H9 (cell line): ENCODE measurements at regions not wholly inside any gene's neighbourhood (a gene's known extent, or its start where the extent isn't known, plus 50 kb on each side); places are given as distances from the start of the nearest gene placed in this dataset.

ENCODE experiments used
- DNase-seq: peaks from one replicate; pipeline ENCODE4 v3.0.0-alpha.2; 2017
- H2AFZ ChIP-seq: one replicate; pipeline ENCODE4 v1.6.1; 2013; ENCODE audit warnings: mild to moderate bottlenecking, low read length, control low read depth, moderate library complexity
- H2AK5ac ChIP-seq: 2 replicates; pipeline ENCODE4 v1.6.1; 2013; ENCODE audit warnings: low read length, control low read depth, mixed read lengths; ENCODE audit not compliant: insufficient read length
- H2BK120ac ChIP-seq: one replicate; pipeline ENCODE4 v1.6.1; 2013; ENCODE audit warnings: low read depth, mild to moderate bottlenecking, low read length, control low read depth, inconsistent platforms; ENCODE audit not compliant: poor library complexity, severe bottlenecking
- H2BK12ac ChIP-seq: 2 replicates; pipeline ENCODE4 v1.6.1; 2013; ENCODE audit warnings: low read length, control low read depth, mixed read lengths, low read depth; ENCODE audit not compliant: insufficient read length
- H2BK15ac ChIP-seq: 2 replicates; pipeline ENCODE4 v1.6.1; 2013; ENCODE audit warnings: low read depth, low read length, control low read depth
- H2BK20ac ChIP-seq: one replicate; pipeline ENCODE4 v1.6.1; 2013; ENCODE audit warnings: low read depth, mild to moderate bottlenecking, low read length, control low read depth, inconsistent platforms; ENCODE audit not compliant: poor library complexity, severe bottlenecking
- H2BK5ac ChIP-seq: 2 replicates; pipeline ENCODE4 v1.6.1; 2013; ENCODE audit warnings: low read length, control low read depth, mixed read lengths; ENCODE audit not compliant: insufficient read length
- H3K14ac ChIP-seq: 2 replicates; pipeline ENCODE4 v1.6.1; 2013; ENCODE audit warnings: low read length, control low read depth; ENCODE audit not compliant: insufficient read depth
- H3K18ac ChIP-seq: 2 replicates; pipeline ENCODE4 v1.6.1; 2013; ENCODE audit warnings: low read depth, mild to moderate bottlenecking, mixed read lengths, low read length, control low read depth; ENCODE audit not compliant: insufficient read length
- H3K23ac ChIP-seq: 2 replicates; pipeline ENCODE4 v1.6.1; 2013; ENCODE audit warnings: low read length, control low read depth, mixed read lengths, low read depth; ENCODE audit not compliant: insufficient read length
- H3K23me2 ChIP-seq: 2 replicates; pipeline ENCODE4 v1.6.1; 2013; ENCODE audit warnings: low read depth, mild to moderate bottlenecking, mixed read lengths, low read length, control low read depth; ENCODE audit not compliant: insufficient read length, poor library complexity, severe bottlenecking
- H3K27ac ChIP-seq: 2 replicates; pipeline ENCODE4 v1.5.1; 2013; ENCODE audit warnings: low read length, control low read depth, mixed read lengths, low read depth; ENCODE audit not compliant: insufficient read length
- H3K27me3 ChIP-seq: 2 replicates; pipeline ENCODE4 v1.6.1; 2013; ENCODE audit warnings: low read length, control low read depth, inconsistent platforms; ENCODE audit not compliant: insufficient read depth
- H3K4ac ChIP-seq: 2 replicates; pipeline ENCODE4 v1.6.1; 2013; ENCODE audit warnings: low read depth, mild to moderate bottlenecking, control low read depth, inconsistent platforms, low read length, moderate library complexity
- H3K4me1 ChIP-seq: 2 replicates; pipeline ENCODE4 v1.6.1; 2013; ENCODE audit warnings: low read length, control low read depth, inconsistent platforms; ENCODE audit not compliant: insufficient read depth
- H3K4me2 ChIP-seq: 2 replicates; pipeline ENCODE4 v1.6.1; 2013; ENCODE audit warnings: low read length, control low read depth, mixed read lengths; ENCODE audit not compliant: insufficient read length, insufficient read depth
- H3K56ac ChIP-seq: 2 replicates; pipeline ENCODE4 v1.6.1; 2013; ENCODE audit warnings: low read depth, mild to moderate bottlenecking, mixed read lengths, low read length, control low read depth; ENCODE audit not compliant: insufficient read length
- H3K79me1 ChIP-seq: 2 replicates; pipeline ENCODE4 v1.6.1; 2013; ENCODE audit warnings: low read depth, mild to moderate bottlenecking, moderate library complexity, low read length, control low read depth, inconsistent platforms; ENCODE audit not compliant: insufficient read depth, poor library complexity, severe bottlenecking
- H3K79me2 ChIP-seq: 2 replicates; pipeline ENCODE4 v1.6.1; 2013; ENCODE audit warnings: low read length, control low read depth, inconsistent platforms; ENCODE audit not compliant: insufficient read depth
- H3K9ac ChIP-seq: 2 replicates; pipeline ENCODE4 v1.6.1; 2013; ENCODE audit warnings: low read length, control low read depth, mixed read lengths; ENCODE audit not compliant: insufficient read length; ENCODE audit errors: extremely low read depth
- H3K9me3 ChIP-seq: one replicate; pipeline ENCODE4 v1.6.1; 2013; ENCODE audit warnings: low read depth, low read length, inconsistent platforms; ENCODE audit not compliant: control insufficient read depth
- H3T11ph ChIP-seq: one replicate; pipeline ENCODE4 v1.6.1; 2013; ENCODE audit warnings: mild to moderate bottlenecking, low read length, control low read depth, inconsistent platforms
- H4K20me1 ChIP-seq: one replicate; pipeline ENCODE4 v1.6.1; 2013; ENCODE audit not compliant: control insufficient read depth, insufficient read length, insufficient read depth
- H4K5ac ChIP-seq: 2 replicates; pipeline ENCODE4 v1.6.1; 2013; ENCODE audit warnings: low read depth, mild to moderate bottlenecking, mixed read lengths, low read length, control low read depth; ENCODE audit not compliant: insufficient read length
- H4K8ac ChIP-seq: replicated peaks from 2 replicates; pipeline ENCODE4 v1.6.1; 2013; ENCODE audit warnings: low read length, control low read depth, mixed read lengths, low read depth; ENCODE audit not compliant: insufficient read length
- H4K91ac ChIP-seq: 2 replicates; pipeline ENCODE4 v1.6.1; 2013; ENCODE audit warnings: low read depth, mild to moderate bottlenecking, moderate library complexity, mixed read lengths, low read length, control low read depth; ENCODE audit not compliant: insufficient read length
- H3K27ac Mint-ChIP-seq, 3 experiments: 2 replicates in 2 of 3; 3 replicates in 1 of 3; pipeline ENCODE4 v1.8.0; 2020 to 2021; ENCODE audit warnings: mixed read lengths in 3 of 3, mild to moderate bottlenecking in 1 of 3, moderate library complexity in 1 of 3
- H3K27me3 Mint-ChIP-seq: 2 replicates; pipeline ENCODE4 v1.8.0; 2021; ENCODE audit warnings: low read depth, mild to moderate bottlenecking, moderate library complexity, mixed read lengths
- H3K36me3 Mint-ChIP-seq, 3 experiments: 2 replicates in 2 of 3; 3 replicates in 1 of 3; pipeline ENCODE4 v1.8.0; 2020 to 2021; ENCODE audit warnings: low read depth in 3 of 3, mixed read lengths in 3 of 3; ENCODE audit not compliant: insufficient read depth in 1 of 3
- H3K4me1 Mint-ChIP-seq, 2 experiments: 2 replicates each; pipeline ENCODE4 v1.8.0; 2020; ENCODE audit warnings: mixed read lengths in 2 of 2
- H3K4me3 Mint-ChIP-seq, 2 experiments: 2 replicates in 1 of 2; 3 replicates in 1 of 2; pipeline ENCODE4 v1.8.0; 2020 to 2021; ENCODE audit warnings: mild to moderate bottlenecking in 2 of 2, mixed read lengths in 2 of 2, moderate library complexity in 1 of 2
- H3K9me3 Mint-ChIP-seq, 2 experiments: 2 replicates in 1 of 2; 3 replicates in 1 of 2; pipeline ENCODE4 v1.8.0; 2020; ENCODE audit warnings: mild to moderate bottlenecking in 2 of 2, mixed read lengths in 2 of 2, moderate library complexity in 1 of 2
- CTCF ChIP-seq: fragments of 200-600 bp; sonication (generic); conservative IDR thresholded peaks from 3 replicates; pipeline ENCODE4 v1.8.0; 2021; ENCODE audit warnings: antibody characterized with exemption, mild to moderate bottlenecking
- WGBS: extraction: QIAGEN DNeasy Blood & Tissue Kit; methylation state at CpG from one replicate; pipeline ENCODE4 v1.1.7; 2013; ENCODE audit warnings: missing lambda C conversion rate, low lambda C conversion rate, mixed read lengths; ENCODE audit not compliant: insufficient read length; ENCODE audit errors: extremely low coverage; 5-methylcytosine and 5-hydroxymethylcytosine counted together

GRCh38 chr18:22627506-22627905 is 209.8 kb upstream of the CTAGE1 start:
- no peak overlapping the region for H4K5ac ChIP-seq
- H4K8ac ChIP-seq: no peak overlapping the region
- Mint-ChIP-seq H3K36me3 (no peaks in the 10 kb centered on the region), H3K27me3 (no peaks in the 10 kb centered on the region; the same call in 1 of the 2 replicates), H3K4me1 (no peaks in the 10 kb centered on the region), H3K9me3 (no peaks in the 10 kb centered on the region), H3K4me3 (no peak overlapping the region), H3K27ac (no peak overlapping the region)
- H3K4me2 ChIP-seq: no peak overlapping the region
- H3K23ac ChIP-seq: no peak overlapping the region
- WGBS: no CpG with 5 or more reads among the region's 1 CpG
- no peak overlapping the region for H2AK5ac ChIP-seq
- H2BK5ac ChIP-seq: no peak overlapping the region
- H3K9me3 ChIP-seq: no peaks in the 10 kb centered on the region
- H3K23me2 ChIP-seq: no peaks in the 10 kb centered on the region
- no peak for DNase-seq
- H3K4me1 ChIP-seq: no peaks in the 10 kb centered on the region
- no peaks in the 10 kb centered on the region for H3K79me1 ChIP-seq
- H3K18ac ChIP-seq: no peak overlapping the region
- H2AFZ ChIP-seq: no peak overlapping the region
- no peaks in the 10 kb centered on the region for H3K79me2 ChIP-seq
- H2BK20ac ChIP-seq: no peak overlapping the region
- TF ChIP-seq CTCF: no peak
- H2BK120ac ChIP-seq: no peak overlapping the region
- H3T11ph ChIP-seq: no peak overlapping the region
- no peak overlapping the region for H3K9ac ChIP-seq
- H3K27ac ChIP-seq: no peak overlapping the region
- no peak overlapping the region for H3K14ac ChIP-seq
- no peaks in the 10 kb centered on the region for H3K27me3 ChIP-seq
- no peak overlapping the region for H2BK12ac ChIP-seq
- no peak overlapping the region for H2BK15ac ChIP-seq
- H3K4ac ChIP-seq: no peak overlapping the region
- H3K56ac ChIP-seq: no peak overlapping the region
- H4K91ac ChIP-seq: no peak overlapping the region
- no peaks in the 10 kb centered on the region for H4K20me1 ChIP-seq
